Neural progenitor cell (in vitro differentiated cells): ENCODE measurements at regions not wholly inside any gene's neighbourhood (a gene's known extent, or its start where the extent isn't known, plus 50 kb on each side); places are given as distances from the start of the nearest gene placed in this dataset.

Experiments
- CTCF ChIP-seq: fragments of 200-600 bp; sonication (generic); IDR thresholded peaks from 2 replicates; pipeline ENCODE4 v1.5.1; 2017; ENCODE audit warnings: antibody characterized with exemption, mild to moderate bottlenecking
- EZH2 ChIP-seq: fragments of 200-600 bp; sonication (generic); IDR thresholded peaks from 2 replicates; pipeline ENCODE4 v1.6.1; 2017; ENCODE audit warnings: antibody characterized with exemption, mild to moderate bottlenecking, moderate library complexity

GRCh38 chr10:93248583-93249227 lies 175.0 kb downstream of the CYP26A1 start:
- TF ChIP-seq CTCF (no peak), EZH2 (no peak)
